D721Med (cell line): ENCODE measurements at regions not wholly inside any gene's neighbourhood (a gene's known extent, or its start where the extent isn't known, plus 50 kb on each side); places are given as distances from the start of the nearest gene placed in this dataset.
"Not testable (repeated sequence)": the region's sequence is repeated elsewhere in the genome, so short reads cannot be mapped to it uniquely, and the experiment has no call there.

Source experiments
- DNase-seq: peaks from one replicate; pipeline ENCODE4 v3.0.0; 2011; ENCODE audit warnings: low spot score; ENCODE audit not compliant: insufficient read length
- FAIRE-seq: peaks from 2 replicates; lab custom pipeline; 2011; peaks lifted over from hg19 to GRCh38; lab: Jason Lieb, UNC
- TF ChIP-seq, protein P1 (sequence below): IDR thresholded peaks from 2 replicates; pipeline ENCODE4 v1.5.1; 2012; ENCODE audit warnings: mild to moderate bottlenecking, control low read depth; ENCODE audit not compliant: insufficient read depth; ENCODE audit errors: missing control alignments

DNA sequence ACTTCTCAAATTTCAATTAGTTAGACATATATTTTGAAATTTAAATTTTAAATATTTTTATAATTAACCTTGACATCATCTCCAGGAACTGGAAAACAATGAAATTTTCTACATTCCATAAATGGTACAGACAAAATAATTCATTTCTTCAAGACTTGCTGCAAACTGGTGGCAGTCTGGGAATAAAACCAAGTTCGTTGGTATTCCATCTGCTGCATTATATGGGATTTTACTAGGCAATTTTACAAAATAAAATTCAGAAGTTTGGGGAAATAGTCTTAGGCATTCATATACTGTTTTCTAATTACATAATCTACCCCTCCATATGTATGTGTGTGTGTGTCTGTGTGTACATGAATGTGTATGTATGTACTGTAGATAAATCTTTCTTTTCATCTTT, 984.6 kb upstream of the KCND2 start:
- TF ChIP-seq, protein P1, sequence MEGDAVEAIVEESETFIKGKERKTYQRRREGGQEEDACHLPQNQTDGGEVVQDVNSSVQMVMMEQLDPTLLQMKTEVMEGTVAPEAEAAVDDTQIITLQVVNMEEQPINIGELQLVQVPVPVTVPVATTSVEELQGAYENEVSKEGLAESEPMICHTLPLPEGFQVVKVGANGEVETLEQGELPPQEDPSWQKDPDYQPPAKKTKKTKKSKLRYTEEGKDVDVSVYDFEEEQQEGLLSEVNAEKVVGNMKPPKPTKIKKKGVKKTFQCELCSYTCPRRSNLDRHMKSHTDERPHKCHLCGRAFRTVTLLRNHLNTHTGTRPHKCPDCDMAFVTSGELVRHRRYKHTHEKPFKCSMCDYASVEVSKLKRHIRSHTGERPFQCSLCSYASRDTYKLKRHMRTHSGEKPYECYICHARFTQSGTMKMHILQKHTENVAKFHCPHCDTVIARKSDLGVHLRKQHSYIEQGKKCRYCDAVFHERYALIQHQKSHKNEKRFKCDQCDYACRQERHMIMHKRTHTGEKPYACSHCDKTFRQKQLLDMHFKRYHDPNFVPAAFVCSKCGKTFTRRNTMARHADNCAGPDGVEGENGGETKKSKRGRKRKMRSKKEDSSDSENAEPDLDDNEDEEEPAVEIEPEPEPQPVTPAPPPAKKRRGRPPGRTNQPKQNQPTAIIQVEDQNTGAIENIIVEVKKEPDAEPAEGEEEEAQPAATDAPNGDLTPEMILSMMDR = no peak
- DNase-seq = no peak
- no peak for FAIRE-seq

DNA sequence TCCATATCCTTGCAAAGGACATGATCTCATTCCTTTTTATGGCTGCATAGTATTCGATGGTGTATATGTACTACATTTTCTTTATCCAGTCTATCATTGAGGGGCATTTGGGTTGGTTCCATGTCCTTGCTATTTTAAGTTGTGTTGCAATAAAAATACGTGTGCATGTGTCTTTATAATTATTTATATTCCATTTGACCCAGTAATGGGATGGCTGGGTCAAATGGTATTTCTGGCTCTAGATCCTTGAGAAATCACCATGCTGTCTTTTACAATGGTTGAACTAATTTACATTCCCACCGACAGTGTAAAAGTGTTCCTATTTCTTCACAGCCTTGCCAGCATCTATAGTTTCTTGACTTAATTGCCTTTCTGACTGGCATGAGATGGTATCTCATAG, 972.6 kb upstream of the KCND2 start:
- FAIRE-seq, DNase-seq: not testable (repeated sequence)

DNA sequence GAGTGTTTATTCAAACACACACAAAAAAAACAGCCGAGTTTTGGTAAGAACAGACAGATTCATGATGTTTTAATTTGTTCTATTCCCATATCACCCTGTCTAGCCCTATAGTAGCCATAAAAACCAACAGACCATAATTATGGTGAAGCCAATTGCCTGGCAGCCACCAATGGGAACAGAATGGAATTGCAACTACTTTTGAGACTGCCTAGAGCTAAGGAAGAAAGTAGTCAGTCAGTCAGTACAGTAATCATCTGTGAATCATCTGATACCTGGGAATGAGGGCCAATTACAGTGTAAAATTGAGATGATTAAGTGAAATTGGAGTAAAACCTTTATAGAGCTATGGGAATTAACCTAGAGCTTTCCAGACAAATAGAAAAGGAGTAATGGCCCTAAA, 952.7 kb upstream of the KCND2 start:
- no peak for DNase-seq
- TF ChIP-seq, protein P1 = no peak
- no peak for FAIRE-seq

DNA sequence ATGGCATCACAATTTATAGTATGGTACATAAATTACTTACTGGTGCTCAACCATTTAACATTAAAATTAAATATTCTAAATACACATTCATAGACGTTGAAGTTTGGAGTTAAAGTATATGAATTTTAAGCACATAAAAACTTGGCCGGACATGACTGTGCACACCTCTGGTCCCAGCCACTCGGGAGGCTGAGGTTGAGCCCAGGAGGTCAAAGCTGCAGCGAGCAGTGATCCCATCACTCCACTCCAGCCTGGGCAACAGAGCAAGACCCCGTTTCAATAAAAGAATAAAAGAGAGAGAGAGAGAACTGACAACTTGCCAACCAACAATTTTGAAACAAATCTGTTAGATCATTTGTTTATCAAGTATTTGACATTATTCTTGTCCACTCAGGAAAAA, 943.3 kb upstream of the KCND2 start:
- FAIRE-seq = no peak

DNA sequence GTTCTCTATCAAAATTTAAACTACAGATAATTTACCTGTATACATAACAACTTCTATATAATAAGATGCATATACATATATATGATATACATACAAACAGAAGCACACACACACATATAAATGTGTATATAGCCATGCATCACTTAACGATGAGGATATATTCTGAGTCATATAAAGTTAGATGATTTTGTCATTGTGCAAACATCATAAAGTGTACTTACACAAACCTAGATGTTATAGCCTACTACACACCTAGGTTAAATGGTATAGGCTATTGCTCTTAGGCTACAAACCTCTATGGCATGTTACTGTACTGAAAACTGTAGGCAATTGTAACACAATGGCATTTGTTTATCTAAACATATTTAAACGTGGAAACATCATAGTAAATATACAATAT, 937.6 kb upstream of the KCND2 start:
- TF ChIP-seq, protein P1 = no peak
- DNase-seq = no peak
- FAIRE-seq = no peak

More for the DNA sequence above, 943.3 kb upstream of the KCND2 start:
- no peak for DNase-seq
- TF ChIP-seq, protein P1 = no peak

DNA sequence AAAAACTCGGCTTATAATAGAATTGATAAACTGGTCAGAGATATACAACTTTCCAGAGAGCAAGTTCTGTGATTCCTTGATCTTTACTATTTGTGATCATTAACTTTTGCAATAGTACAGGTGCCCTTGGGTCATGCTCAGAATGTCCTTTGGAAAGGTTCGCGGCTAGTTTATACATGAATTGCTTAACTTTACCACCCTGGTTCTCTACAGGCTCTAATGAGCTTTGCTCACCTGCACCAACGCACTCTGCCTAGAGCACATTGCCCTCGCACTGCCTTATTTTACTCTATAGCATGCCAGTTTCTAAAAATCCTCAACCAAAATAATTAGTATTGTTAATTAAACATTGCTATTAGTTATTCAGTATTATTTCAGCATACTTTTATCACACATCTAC, 931.2 kb upstream of the KCND2 start:
- TF ChIP-seq, protein P1 = no peak
- FAIRE-seq (no peak), DNase-seq (no peak)

DNA sequence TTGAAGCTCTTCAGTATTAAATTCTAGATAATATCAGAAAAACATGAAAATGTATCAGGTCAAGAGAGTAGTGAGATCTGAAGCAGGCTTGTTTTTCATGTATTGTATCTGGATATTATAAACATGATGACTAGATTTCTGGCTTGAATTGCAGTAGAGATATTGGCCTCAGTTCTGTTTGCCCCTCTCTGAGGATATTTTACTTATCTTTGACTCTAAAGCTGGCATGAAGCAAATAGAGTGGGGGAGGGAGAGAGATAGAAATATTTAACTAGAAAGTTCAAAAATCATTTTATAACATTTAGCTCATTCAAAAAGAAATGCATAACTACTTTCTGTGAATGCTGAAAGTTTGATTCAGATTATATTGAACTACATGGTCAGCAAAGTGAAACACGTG, 929.7 kb upstream of the KCND2 start:
- DNase-seq (no peak), FAIRE-seq (no peak)
- TF ChIP-seq, protein P1 = no peak

DNA sequence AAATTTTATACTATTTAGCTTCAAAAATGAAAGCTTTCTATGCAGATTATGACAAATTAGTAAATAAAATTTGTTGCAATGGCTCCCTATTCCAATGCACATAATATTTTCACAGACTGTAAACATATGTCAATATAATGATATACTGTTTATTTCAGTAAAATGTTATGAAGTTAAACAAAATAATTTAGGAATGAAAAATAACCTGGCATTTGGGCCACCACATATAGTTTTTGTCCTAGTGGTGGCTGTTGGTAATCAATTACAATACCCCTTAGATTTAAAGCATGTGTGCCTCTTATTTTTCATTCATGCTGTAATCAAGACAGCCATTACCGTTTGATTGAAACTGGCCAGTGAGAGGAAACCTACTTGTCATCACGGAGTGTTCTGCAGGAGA, 928.5 kb upstream of the KCND2 start:
- DNase-seq (no peak), FAIRE-seq (no peak)
- TF ChIP-seq, protein P1 = no peak
